DMS114 treated with DMSO at 0.1 percent for 48 hours (cell line): ENCODE measurements at regions not wholly inside any gene's neighbourhood (a gene's known extent, or its start where the extent isn't known, plus 50 kb on each side); places are given as distances from the start of the nearest gene placed in this dataset.
"Not testable (repeated sequence)": the region's sequence is repeated elsewhere in the genome, so short reads cannot be mapped to it uniquely, and the experiment has no call there.

Experiments used
- DNase-seq: peaks from one replicate; lab custom pipeline; 2025; ENCODE audit not compliant: unreplicated experiment; lab: John Stamatoyannopoulos, UW

- no peak for DNase-seq
Observed at GRCh38 chr3:118075873-118076272, 958.8 kb downstream of the IGSF11 start.

GRCh38 chr3:118077332-118077731 lies 957.3 kb downstream of the IGSF11 start:
- DNase-seq: no peak

GRCh38 chr3:118080889-118081288 lies 953.8 kb downstream of the IGSF11 start:
- DNase-seq: no peak

DNA sequence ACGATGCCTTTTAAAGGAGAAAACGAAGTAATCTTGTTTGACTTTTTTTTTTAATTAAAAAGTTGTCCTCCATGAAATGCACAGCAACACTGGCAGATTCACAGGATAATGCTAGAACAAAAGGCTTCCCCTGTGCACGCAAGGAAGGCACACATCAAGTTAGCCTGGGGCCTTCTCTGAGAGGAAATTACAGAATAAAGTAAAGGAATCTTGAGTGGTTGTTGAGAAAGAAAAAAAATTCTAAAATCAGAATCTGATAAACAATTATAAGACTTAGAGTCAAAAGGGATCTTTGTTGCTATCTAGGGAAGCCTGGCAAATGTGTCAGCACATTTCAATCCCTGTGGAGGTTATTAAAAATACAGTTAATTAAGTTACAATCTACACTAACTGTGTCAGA lies 946.0 kb downstream of the IGSF11 start:
- DNase-seq: no peak

- DNase-seq: no peak
Observed at GRCh38 chr3:118089563-118089962, 945.1 kb downstream of the IGSF11 start.

GRCh38 chr3:118097226-118097625 lies 937.4 kb downstream of the IGSF11 start:
- DNase-seq: no peak

- DNase-seq: no peak
Observed at GRCh38 chr3:118097660-118098059, 937.0 kb downstream of the IGSF11 start.

DNA sequence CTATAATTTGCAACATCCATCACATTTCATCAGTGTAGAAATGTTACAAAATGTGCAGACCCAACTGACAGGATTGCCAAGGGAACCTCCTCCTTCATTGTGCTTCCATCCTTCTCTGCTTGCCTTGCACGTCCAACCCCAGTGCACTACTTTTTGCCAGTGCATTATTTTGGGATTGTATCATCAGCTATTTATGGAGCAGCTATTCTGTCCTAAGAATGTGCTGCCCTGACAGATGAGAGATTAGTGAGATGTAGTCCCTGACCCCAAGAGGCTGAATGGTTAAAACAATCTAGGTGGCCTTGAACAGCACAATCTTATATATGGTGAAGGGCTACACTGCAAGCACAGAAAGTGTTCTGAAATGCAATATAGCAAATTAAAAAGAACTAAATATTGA lies 935.8 kb downstream of the IGSF11 start:
- no peak for DNase-seq

- no peak for DNase-seq
Observed at GRCh38 chr3:118101891-118102290, 932.8 kb downstream of the IGSF11 start.

GRCh38 chr3:118102737-118103136 lies 931.9 kb downstream of the IGSF11 start:
- no peak for DNase-seq

GRCh38 chr3:118108201-118108600 lies 926.4 kb downstream of the IGSF11 start:
- DNase-seq: no peak

GRCh38 chr3:118108769-118109168 lies 925.9 kb downstream of the IGSF11 start:
- no peak for DNase-seq

DNA sequence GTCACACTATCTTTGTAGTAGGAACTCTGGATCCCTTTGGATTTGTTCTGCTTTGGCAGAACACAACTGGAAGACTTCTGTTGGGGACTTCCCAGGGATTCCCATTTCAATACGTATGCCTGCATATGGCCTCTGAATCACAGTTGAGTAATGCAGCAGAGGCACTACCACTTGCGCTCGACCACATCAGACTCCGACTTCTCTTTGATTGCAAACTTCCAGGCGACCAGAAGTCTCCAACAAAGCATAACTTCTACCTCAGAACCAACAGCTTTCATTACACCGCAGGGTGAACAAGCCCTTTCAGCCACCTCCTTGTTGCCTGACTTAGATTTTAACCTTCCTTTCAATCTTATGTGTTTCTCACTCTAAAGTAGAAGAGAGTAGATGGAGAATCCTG lies 924.4 kb downstream of the IGSF11 start:
- no peak for DNase-seq

GRCh38 chr3:118116991-118117390 lies 917.7 kb downstream of the IGSF11 start:
- no peak for DNase-seq

GRCh38 chr3:118126751-118127150 lies 907.9 kb downstream of the IGSF11 start:
- no peak for DNase-seq

DNA sequence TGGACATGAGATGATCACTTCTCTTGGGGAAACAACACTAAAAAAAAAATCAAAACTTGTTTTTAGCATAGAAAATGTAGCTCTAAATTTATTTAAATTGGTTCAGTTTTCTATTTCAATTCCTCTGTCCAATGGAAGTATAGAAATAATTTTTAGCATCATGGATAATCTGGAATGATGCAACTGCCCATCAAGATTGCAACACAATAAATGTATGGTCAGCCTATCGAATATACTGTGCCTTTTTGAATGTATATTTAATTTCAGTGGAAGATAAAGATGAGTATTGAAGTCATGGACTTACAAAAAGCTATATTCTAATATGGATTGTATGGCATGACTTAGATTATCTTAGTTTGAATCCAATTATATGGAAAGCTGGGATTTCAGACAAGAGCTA lies 906.7 kb downstream of the IGSF11 start:
- DNase-seq: no peak

DNA sequence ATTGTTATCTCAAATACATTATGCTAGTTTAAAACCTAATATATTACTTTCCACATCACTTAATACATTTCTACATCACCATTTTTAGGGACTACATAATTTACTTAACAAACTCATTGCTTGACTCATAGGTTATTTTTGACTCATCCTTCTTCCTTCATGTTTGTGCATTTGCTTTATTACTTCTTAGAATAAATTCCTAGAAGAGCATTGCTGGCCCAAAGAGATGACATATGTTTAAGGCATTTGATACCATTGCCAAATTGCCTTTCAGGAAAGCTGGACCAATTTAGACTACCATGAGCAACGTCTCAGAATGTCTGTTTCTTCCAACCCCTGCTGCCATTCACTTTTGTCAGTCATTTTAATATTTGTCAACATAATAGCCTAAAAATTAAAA lies 905.8 kb downstream of the IGSF11 start:
- DNase-seq: no peak

DNA sequence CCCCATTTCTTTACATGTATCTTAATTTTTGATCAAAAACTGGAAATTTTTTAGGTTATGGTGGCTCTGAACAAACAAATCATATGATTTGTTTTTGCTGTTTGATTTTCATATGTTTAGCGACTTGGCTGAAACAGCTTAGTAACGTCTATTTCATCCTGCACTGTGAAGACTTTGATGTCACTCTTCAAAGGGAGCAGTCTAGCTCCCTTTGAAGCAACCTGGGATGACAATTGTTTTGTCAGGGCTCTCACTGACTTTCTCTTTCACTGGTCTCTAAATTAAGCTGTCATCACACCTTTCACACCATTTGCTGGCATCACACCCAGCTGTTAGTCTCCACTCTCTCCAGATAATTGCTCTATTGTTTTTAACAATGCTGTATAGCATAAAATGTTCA lies 896.9 kb downstream of the IGSF11 start:
- DNase-seq: no peak

DNA sequence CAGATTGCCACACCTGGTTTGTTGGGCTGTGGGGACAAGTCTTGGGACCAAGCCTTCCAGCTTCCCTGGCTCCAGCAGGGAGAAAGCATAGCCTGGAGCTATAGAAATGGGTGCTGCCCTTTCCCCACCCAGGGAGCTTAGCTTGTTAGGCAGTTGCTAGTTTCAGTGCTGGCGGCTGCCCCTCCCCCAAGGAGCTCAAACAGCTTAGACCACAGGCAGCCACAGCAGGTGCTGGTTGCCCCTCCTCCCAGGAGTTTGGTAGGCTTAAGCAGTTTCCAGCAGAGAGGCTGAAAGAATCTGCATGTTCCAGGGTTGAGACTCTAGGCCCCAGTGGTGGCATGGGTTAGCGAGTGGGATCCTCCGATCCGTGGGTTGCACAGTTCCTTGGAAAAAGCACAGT lies 889.7 kb downstream of the IGSF11 start:
- no peak for DNase-seq

DNA sequence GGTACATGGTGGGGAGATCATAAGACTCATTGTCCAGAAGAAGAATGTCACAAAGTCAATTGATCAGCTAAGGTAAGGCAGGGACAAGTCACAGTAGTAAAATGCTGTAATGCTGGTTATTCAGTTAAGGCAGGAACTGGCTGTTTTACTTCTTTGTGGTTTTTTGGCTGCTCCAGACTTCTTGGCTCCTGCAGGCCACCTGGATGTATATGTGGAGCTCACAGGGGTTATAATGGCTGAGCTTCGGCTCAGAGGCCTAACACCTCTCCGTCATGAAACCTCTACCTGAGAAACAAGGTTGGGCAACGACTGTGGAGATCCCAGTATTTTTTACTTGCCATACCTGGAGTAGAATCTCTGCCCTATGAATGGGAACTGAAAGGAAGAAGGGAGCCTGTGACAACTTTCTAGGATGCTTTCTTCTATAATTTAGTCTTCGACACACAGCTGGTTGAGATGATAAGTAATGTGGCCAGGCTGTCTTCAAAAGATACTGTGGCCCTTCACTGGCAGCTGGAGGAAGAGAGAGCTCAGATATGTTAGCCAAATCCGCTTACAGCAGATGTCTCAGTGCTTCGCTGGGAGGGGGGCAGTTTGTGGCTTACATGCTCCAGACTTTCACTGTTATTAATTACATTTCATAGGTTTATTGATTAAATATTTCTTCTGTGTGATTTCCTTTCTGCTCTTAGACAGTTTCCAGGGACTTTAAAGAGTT lies 887.8 kb downstream of the IGSF11 start:
- no peak for DNase-seq

GRCh38 chr3:118151164-118151563 lies 883.5 kb downstream of the IGSF11 start:
- no peak for DNase-seq

DNA sequence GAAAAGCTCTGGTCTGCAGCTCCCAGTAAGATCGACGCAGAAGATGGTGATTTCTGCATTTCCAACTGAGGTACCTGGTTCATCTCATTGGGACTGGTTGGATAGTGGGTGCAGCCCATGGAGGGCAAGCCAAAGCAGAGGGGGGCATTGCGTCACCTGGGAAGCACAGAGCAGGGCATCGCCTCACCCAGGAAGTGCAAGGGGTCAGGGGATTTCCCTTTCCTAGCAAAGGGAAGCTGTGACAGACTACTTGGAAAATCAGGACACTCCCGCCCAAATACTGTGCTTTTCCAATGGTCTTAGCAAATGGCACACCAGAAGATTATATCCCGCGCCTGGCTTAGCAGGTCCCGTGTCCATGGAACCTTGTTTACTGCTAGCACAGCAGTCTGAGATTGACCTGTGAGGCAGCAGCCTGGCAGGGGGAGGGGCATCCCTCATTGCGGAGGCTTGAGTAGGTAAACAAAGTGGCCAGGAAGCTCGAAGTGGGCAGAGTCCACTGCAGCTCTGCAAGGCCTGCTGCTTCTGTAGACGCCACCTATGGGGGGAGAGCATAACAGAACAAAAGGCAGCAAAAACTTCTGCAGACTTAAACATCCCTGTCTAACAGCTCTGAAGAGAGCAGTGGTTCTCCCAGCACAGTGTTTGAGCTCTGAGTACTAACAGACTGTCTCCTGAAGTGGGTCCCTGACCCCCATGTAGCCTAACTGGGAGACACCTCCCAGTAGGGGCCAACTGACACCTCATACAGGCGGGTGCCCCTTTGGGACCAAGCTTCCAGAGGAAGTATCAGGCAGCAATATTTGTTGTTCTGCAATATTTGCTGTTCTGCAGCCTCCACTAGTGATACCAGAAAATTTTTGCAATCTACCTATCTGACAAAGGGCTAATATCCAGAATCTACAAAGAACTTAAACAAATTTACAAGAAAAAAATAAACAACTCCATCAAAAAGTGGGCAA lies 871.7 kb downstream of the IGSF11 start:
- DNase-seq: not testable (repeated sequence)
